Naive thymus-derived CD4-positive, alpha-beta T cell (primary cell): ENCODE measurements at regions not wholly inside any gene's neighbourhood (a gene's known extent, or its start where the extent isn't known, plus 50 kb on each side); places are given as distances from the start of the nearest gene placed in this dataset.

Source experiments
- ATAC-seq: fragments of 150-1000 bp; cut with Tn5 transposase; 2 replicates; pipeline ENCODE4 v1.10.0; 2021; ENCODE audit warnings: mild to moderate bottlenecking, moderate library complexity
- CTCF ChIA-PET: fragments of 350-600 bp; sonication (Branson Sonifier 250); formaldehyde crosslinking; loops from one replicate; lab custom pipeline; 2021; ENCODE audit warnings: antibody characterized with exemption; lab: Charles Lee
- POLR2A ChIA-PET: fragments of 350-600 bp; sonication (Branson Sonifier 250); formaldehyde crosslinking; loops from one replicate; lab custom pipeline; 2021; ENCODE audit warnings: antibody characterized with exemption, inconsistent platforms; lab: Charles Lee
- DNase-seq, 9 donors: peaks; one replicate each; pipeline versions ENCODE4 v3.0.0 to v3.0.0-alpha.2; 2020 to 2022; ENCODE audit warnings: mixed read lengths in 1 of 9
- H3K27ac ChIP-seq: one replicate; pipeline ENCODE4 v1.7.0; 2013; ENCODE audit warnings: mild to moderate bottlenecking, low read depth, low read length, moderate library complexity
- H3K27me3 ChIP-seq, 2 donors: one replicate each; pipeline ENCODE4 v1.7.0; 2013; ENCODE audit warnings: low read length in 2 of 2, mild to moderate bottlenecking in 2 of 2, moderate library complexity in 2 of 2; ENCODE audit not compliant: control insufficient read depth in 2 of 2, insufficient read depth in 2 of 2
- H3K36me3 ChIP-seq, 3 experiments: 1 replicate in 2 of 3; 2 replicates in 1 of 3; pipeline ENCODE4 v1.7.0; 2013; ENCODE audit warnings: low read length in 3 of 3, mild to moderate bottlenecking in 3 of 3, moderate library complexity in 1 of 3; ENCODE audit not compliant: insufficient read depth in 3 of 3, control insufficient read depth in 2 of 3
- H3K4me1 ChIP-seq, 2 donors: one replicate each; pipeline ENCODE4 v1.7.0; 2013; ENCODE audit warnings: low read length in 2 of 2, mild to moderate bottlenecking in 2 of 2, moderate library complexity in 1 of 2; ENCODE audit not compliant: control insufficient read depth in 2 of 2, insufficient read depth in 2 of 2
- H3K4me3 ChIP-seq: 2 replicates; pipeline ENCODE4 v1.7.0; 2013; ENCODE audit warnings: mild to moderate bottlenecking, low read length
- H3K9me3 ChIP-seq, 3 experiments: 1 replicate in 2 of 3; 2 replicates in 1 of 3; pipeline ENCODE4 v1.7.0; 2013; ENCODE audit warnings: low read length in 3 of 3; ENCODE audit not compliant: control insufficient read depth in 2 of 3
- H3K27ac Mint-ChIP-seq, 9 donors: one replicate each; pipeline ENCODE4 v1.8.0; 2020 to 2022; ENCODE audit warnings: mixed read lengths in 9 of 9, mild to moderate bottlenecking in 8 of 9, moderate library complexity in 5 of 9, inconsistent platforms in 2 of 9
- H3K27me3 Mint-ChIP-seq, 5 donors: one replicate each; pipeline ENCODE4 v1.8.0; 2021 to 2022; ENCODE audit warnings: mixed read lengths in 5 of 5, mild to moderate bottlenecking in 1 of 5
- H3K36me3 Mint-ChIP-seq, 5 donors: one replicate each; pipeline ENCODE4 v1.8.0; 2020 to 2022; ENCODE audit warnings: mixed read lengths in 5 of 5, mild to moderate bottlenecking in 3 of 5, inconsistent platforms in 1 of 5
- H3K4me1 Mint-ChIP-seq, 7 donors: one replicate each; pipeline ENCODE4 v1.8.0; 2020 to 2022; ENCODE audit warnings: mixed read lengths in 7 of 7, mild to moderate bottlenecking in 3 of 7, inconsistent platforms in 1 of 7
- H3K4me3 Mint-ChIP-seq, 10 donors: one replicate each; pipeline ENCODE4 v1.8.0; 2020 to 2022; ENCODE audit warnings: mild to moderate bottlenecking in 10 of 10, mixed read lengths in 10 of 10, moderate library complexity in 6 of 10, inconsistent platforms in 2 of 10
- H3K9me3 Mint-ChIP-seq, 11 donors: one replicate each; pipeline ENCODE4 v1.8.0; 2020 to 2022; ENCODE audit warnings: mixed read lengths in 11 of 11, mild to moderate bottlenecking in 4 of 11, inconsistent platforms in 1 of 11, moderate library complexity in 1 of 11
- intact Hi-C, 2 donors: fragments of 100-400 bp; cut with micrococcal nuclease; formaldehyde crosslinking; loops; one replicate each; pipeline ENCODE4 v1.15.1; 2023

DNA sequence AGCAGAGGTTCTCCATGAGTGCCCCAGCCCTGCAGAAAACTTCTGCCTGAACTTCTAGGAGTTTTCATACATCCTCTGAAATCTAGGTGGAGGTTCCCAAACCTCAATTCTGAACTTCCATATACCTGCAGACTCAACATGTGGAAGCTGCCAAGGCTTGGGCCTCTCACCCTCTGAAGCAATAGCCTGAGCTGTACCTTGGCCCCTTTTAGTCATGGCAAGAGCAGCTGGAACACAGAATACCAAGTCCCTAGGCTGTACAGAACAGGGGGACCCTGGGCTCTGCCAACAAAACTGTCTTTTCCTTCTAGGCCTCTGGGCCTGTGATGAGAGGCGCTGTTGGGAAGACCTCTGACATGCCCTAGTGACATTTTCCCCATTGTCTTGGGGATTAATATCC is 494.3 kb upstream of the FOXG1 start:
- no peak overlapping the region for H3K4me3 ChIP-seq
- H3K36me3 Mint-ChIP-seq: no peaks in the 10 kb centered on the region
- H3K27ac Mint-ChIP-seq: no peak overlapping the region
- CTCF ChIA-PET: no interaction called here
- H3K36me3 ChIP-seq: no peaks in the 10 kb centered on the region
- peaks cover 0 to 6% (median 0%) of the 10 kb centered on the region in 3 experiments for H3K9me3 ChIP-seq
- no peaks in the 10 kb centered on the region for H3K27me3 ChIP-seq
- H3K9me3 Mint-ChIP-seq: peaks cover 7 to 40% (median 23%) of the 10 kb centered on the region in 11 donors
- no peaks in the 10 kb centered on the region for H3K4me1 Mint-ChIP-seq
- ATAC-seq (no peak), DNase-seq (no peak)
- no peak overlapping the region for H3K4me3 Mint-ChIP-seq
- H3K27ac ChIP-seq: no peak overlapping the region
- H3K27me3 Mint-ChIP-seq: no peaks in the 10 kb centered on the region
- H3K4me1 ChIP-seq: no peaks in the 10 kb centered on the region
- intact Hi-C loops: no loop called here
- POLR2A ChIA-PET: no interaction called here

DNA sequence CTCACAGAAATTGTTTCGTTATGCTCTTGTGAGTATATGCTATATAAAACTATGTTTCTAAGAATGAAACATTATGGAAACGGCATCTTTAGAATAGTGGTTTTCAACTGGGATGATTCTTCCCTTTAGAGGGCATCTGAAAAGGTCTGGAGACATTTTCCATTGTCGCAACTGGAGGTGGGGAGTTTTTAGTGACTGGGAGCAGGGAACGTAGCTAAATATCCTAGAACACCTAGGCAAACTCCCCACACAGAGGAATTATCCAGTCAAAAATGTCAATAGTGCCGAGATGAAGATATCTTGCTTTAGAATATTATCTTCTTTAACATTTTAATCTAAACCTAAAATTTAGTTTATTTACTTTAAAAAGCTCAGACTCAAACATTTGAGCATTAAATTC is 486.1 kb upstream of the FOXG1 start:
- H3K4me1 Mint-ChIP-seq: no peaks in the 10 kb centered on the region
- CTCF ChIA-PET: no interaction called here
- Histone ChIP-seq H3K4me3 (no peak overlapping the region), H3K9me3 (no peaks in the 10 kb centered on the region), H3K4me1 (no peaks in the 10 kb centered on the region), H3K27ac (no peak overlapping the region), H3K27me3 (no peaks in the 10 kb centered on the region), H3K36me3 (no peaks in the 10 kb centered on the region)
- intact Hi-C loops: no loop called here
- no peak for DNase-seq
- no peak overlapping the region for H3K27ac Mint-ChIP-seq
- no peaks in the 10 kb centered on the region for H3K27me3 Mint-ChIP-seq
- no peak for ATAC-seq
- POLR2A ChIA-PET: no interaction called here
- H3K36me3 Mint-ChIP-seq: no peaks in the 10 kb centered on the region
- peaks cover 0 to 26% (median 4%) of the 10 kb centered on the region in 11 donors for H3K9me3 Mint-ChIP-seq
- H3K4me3 Mint-ChIP-seq: no peak overlapping the region

DNA sequence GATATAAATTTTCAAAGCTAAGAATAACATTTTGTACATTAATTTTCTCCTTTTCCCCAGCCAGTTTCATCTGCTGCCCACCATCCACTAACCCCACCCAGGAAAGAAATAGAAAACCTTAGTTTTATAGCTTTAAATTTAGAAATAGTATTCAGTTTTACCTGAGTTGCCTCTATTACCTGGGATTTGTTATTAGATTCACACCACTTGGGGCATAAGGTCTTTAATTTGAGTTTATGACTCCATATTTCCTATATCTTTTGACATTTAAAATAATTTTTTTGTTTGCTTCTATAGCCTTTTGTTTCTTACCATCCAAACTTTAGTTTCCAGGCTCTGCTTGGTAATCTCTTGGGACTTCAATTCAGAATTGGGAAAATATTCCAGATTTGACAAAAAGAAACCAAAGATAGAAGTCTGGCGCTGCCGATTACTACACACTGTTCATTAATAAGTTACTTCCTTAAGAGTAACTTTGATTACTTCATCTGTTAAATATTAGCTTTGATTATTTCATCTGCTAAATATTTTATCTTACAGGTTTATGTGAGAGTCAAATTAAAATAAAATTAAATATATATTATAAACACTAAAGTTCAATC is 485.5 kb upstream of the FOXG1 start:
- Histone ChIP-seq H3K27ac (no peak overlapping the region), H3K4me1 (no peaks in the 10 kb centered on the region), H3K9me3 (no peaks in the 10 kb centered on the region), H3K4me3 (no peak overlapping the region), H3K27me3 (no peaks in the 10 kb centered on the region), H3K36me3 (no peaks in the 10 kb centered on the region)
- intact Hi-C loops: no loop called here
- DNase-seq (no peak), ATAC-seq (no peak)
- H3K4me1 Mint-ChIP-seq: no peaks in the 10 kb centered on the region
- H3K4me3 Mint-ChIP-seq: no peak overlapping the region
- ChIA-PET POLR2A (no interaction called here), CTCF (no interaction called here)
- H3K9me3 Mint-ChIP-seq: peaks cover 0 to 26% (median 5%) of the 10 kb centered on the region in 11 donors
- H3K36me3 Mint-ChIP-seq: no peaks in the 10 kb centered on the region
- H3K27ac Mint-ChIP-seq: no peak overlapping the region
- no peaks in the 10 kb centered on the region for H3K27me3 Mint-ChIP-seq

DNA sequence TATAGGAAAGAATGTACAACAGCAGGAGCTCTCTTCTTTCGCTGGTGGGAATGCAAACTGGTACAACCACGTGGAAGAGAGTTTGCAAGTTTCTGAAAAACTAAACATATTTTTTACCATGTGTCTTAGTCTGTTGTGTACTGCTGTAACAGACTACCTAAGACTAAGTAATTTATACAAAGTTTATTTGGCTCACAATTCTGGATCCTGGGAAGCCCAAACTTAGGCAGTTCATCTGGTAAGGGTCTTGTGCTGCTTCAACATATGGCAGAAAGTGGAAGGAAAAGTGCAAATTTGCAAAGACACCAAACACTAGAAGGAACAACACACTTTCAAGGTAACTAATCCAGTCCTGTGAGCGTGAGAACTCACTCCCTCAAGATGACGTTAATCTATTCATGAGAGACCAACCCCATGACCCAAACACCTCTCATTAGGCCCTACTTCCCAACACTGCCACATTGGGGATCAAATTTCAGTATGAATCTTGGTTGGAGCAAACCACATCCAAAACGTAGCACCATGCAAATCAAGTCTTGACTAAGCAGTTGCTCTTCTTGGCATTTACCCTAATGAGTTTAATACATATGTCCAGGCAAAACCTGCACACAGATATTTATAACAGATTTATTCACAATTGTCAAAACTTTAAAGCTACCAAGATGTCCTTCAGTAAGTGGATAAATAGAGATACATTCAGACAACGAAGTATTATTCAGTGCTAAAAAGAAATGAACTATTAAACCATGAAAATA is 481.9 kb upstream of the FOXG1 start:
- Mint-ChIP-seq H3K4me3 (no peak overlapping the region), H3K27ac (no peak overlapping the region), H3K4me1 (no peaks in the 10 kb centered on the region), H3K36me3 (no peaks in the 10 kb centered on the region), H3K9me3 (peaks cover 0 to 25% (median 4%) of the 10 kb centered on the region in 11 donors), H3K27me3 (no peaks in the 10 kb centered on the region)
- Histone ChIP-seq H3K9me3 (no peaks in the 10 kb centered on the region), H3K27ac (no peak overlapping the region), H3K36me3 (no peaks in the 10 kb centered on the region), H3K4me1 (no peaks in the 10 kb centered on the region), H3K4me3 (no peak overlapping the region), H3K27me3 (no peaks in the 10 kb centered on the region)
- no peak for DNase-seq
- no peak for ATAC-seq
- ChIA-PET CTCF (no interaction called here), POLR2A (no interaction called here)
- intact Hi-C loops: no loop called here

DNA sequence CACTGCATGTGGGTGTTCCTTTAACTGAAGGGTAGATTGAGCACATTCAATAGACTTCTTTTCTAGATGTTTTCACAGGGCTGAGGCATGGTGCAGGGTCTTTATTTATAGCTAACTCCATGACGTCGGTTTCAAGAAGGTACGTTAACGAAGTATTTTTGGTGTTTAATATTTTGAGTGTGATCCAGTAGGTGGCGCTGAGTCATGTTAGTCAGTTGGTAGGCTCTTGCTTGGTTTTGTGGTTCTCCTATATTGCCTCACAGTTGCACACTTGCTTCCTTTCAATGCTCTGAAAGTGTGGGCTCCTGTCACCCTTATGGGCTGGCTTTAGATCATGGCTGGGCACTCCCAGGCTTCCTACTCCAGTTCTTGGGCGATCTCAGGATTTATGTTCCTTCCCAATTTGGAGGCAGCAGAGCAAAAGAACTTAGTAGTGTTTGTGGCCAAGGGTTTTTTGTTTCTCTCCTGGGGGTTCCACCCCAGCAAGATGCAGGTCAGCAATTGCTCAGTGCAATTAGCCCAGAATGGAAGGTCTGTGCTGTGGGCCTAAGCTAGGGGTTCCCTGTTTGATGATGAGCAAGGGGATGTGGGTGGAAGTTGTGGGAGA is 471.6 kb upstream of the FOXG1 start:
- Histone ChIP-seq H3K36me3 (no peaks in the 10 kb centered on the region), H3K27ac (no peak overlapping the region), H3K4me3 (no peak overlapping the region), H3K4me1 (no peaks in the 10 kb centered on the region), H3K9me3 (no peaks in the 10 kb centered on the region), H3K27me3 (no peaks in the 10 kb centered on the region)
- H3K4me1 Mint-ChIP-seq: no peaks in the 10 kb centered on the region
- no peaks in the 10 kb centered on the region for H3K36me3 Mint-ChIP-seq
- no peaks in the 10 kb centered on the region for H3K27me3 Mint-ChIP-seq
- peaks cover 7 to 55% (median 26%) of the 10 kb centered on the region in 11 donors for H3K9me3 Mint-ChIP-seq
- DNase-seq: no peak
- ChIA-PET POLR2A (no interaction called here), CTCF (no interaction called here)
- intact Hi-C loops: no loop called here
- H3K4me3 Mint-ChIP-seq: no peak overlapping the region
- no peak for ATAC-seq
- no peak overlapping the region for H3K27ac Mint-ChIP-seq

DNA sequence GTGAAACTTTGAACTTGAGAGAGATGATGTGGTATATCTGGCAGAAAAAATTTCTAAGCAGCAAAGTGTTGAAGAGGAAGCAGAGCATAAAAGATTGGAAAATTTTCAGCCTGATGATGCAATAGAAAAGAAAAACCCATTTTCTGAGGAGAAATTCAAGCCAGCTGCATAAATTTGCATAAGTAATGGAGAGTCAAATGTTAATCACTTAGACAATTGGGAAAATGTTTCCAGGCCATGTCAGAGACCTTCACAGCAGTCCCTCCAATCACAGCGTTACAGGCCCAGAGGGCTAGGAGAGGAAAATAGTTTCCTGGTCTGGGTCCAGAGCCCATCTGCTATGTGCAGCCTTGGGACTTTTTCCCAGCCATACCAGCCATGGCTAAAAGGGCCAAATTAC is 469.0 kb upstream of the FOXG1 start:
- Histone ChIP-seq H3K4me3 (no peak overlapping the region), H3K27ac (no peak overlapping the region), H3K27me3 (no peaks in the 10 kb centered on the region), H3K4me1 (no peaks in the 10 kb centered on the region), H3K36me3 (no peaks in the 10 kb centered on the region), H3K9me3 (no peaks in the 10 kb centered on the region)
- Mint-ChIP-seq H3K4me1 (no peaks in the 10 kb centered on the region), H3K9me3 (peaks cover 7 to 49% (median 27%) of the 10 kb centered on the region in 11 donors), H3K4me3 (no peak overlapping the region), H3K27me3 (no peaks in the 10 kb centered on the region), H3K27ac (no peak overlapping the region), H3K36me3 (no peaks in the 10 kb centered on the region)
- ChIA-PET CTCF (no interaction called here), POLR2A (no interaction called here)
- intact Hi-C loops: no loop called here
- ATAC-seq (no peak), DNase-seq (no peak)

DNA sequence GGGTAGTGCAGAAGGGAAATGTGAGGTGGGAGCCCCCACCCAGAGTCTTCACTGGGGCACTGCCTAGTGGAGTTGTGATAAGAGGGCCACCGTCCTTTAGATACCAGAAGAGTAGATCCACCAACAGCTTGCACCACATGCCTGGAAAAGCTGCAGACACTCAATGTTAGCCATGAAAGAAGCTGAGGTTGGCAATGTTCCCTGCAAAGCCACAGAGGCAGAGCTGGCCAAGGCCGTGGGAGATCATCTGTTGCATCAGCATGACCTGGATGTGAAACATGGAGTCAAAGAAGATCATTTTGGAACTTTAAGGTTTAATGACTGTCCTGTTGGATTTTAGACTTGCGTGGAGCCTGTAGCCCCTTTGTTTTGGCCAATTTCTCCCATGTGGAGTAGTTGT is 468.4 kb upstream of the FOXG1 start:
- ChIA-PET CTCF (no interaction called here), POLR2A (no interaction called here)
- Mint-ChIP-seq H3K27me3 (no peaks in the 10 kb centered on the region), H3K4me1 (no peaks in the 10 kb centered on the region), H3K27ac (no peak overlapping the region), H3K36me3 (no peaks in the 10 kb centered on the region), H3K9me3 (peaks cover 8 to 47% (median 24%) of the 10 kb centered on the region in 11 donors), H3K4me3 (no peak overlapping the region)
- DNase-seq (no peak), ATAC-seq (no peak)
- intact Hi-C loops: no loop called here
- no peaks in the 10 kb centered on the region for H3K36me3 ChIP-seq
- H3K4me3 ChIP-seq: no peak overlapping the region
- no peaks in the 10 kb centered on the region for H3K9me3 ChIP-seq
- H3K27ac ChIP-seq: no peak overlapping the region
- no peaks in the 10 kb centered on the region for H3K27me3 ChIP-seq
- no peaks in the 10 kb centered on the region for H3K4me1 ChIP-seq
